VCaP (cell line): ENCODE measurements at regions not wholly inside any gene's neighbourhood (a gene's known extent, or its start where the extent isn't known, plus 50 kb on each side); places are given as distances from the start of the nearest gene placed in this dataset.

Source experiments
- H3K27ac ChIP-seq: fragments of 450-650 bp; 2 replicates; pipeline ENCODE4 v1.5.1; 2017
- TF ChIP-seq, protein P1 (sequence below): fragments of 450-650 bp; conservative IDR thresholded peaks from 2 replicates; pipeline ENCODE4 v1.5.1; 2017; ENCODE audit warnings: mild to moderate bottlenecking, moderate library complexity

DNA sequence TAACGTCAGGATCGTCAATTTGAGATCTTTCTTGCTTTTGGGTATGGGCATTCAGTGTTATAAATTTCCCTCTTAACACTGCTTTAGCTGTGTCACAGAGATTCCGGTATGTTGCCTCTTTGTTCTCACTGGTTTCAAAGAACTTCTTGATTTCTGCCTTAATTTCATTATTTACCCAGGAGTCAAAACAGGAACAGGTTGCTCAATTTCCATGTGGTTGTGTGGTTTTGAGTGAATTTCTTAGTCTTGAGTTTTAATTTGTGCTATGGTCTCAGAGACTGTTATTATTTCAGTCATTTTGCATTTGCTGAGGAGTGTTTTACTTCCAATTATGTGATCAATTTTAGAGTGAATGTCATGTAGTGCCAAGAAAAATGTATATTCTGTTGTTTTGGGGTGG, 153.1 kb downstream of the PCDH17 start:
- TF ChIP-seq, protein P1, sequence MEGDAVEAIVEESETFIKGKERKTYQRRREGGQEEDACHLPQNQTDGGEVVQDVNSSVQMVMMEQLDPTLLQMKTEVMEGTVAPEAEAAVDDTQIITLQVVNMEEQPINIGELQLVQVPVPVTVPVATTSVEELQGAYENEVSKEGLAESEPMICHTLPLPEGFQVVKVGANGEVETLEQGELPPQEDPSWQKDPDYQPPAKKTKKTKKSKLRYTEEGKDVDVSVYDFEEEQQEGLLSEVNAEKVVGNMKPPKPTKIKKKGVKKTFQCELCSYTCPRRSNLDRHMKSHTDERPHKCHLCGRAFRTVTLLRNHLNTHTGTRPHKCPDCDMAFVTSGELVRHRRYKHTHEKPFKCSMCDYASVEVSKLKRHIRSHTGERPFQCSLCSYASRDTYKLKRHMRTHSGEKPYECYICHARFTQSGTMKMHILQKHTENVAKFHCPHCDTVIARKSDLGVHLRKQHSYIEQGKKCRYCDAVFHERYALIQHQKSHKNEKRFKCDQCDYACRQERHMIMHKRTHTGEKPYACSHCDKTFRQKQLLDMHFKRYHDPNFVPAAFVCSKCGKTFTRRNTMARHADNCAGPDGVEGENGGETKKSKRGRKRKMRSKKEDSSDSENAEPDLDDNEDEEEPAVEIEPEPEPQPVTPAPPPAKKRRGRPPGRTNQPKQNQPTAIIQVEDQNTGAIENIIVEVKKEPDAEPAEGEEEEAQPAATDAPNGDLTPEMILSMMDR, result no peak
- no peak overlapping the region for H3K27ac ChIP-seq

- no peak overlapping the region for H3K27ac ChIP-seq
- TF ChIP-seq, protein P1, result no peak
Observed at GRCh38 chr13:57787058-57787791, 155.7 kb downstream of the PCDH17 start.

- TF ChIP-seq, protein P1, result no peak
Observed at GRCh38 chr13:57799624-57800023, 168.1 kb downstream of the PCDH17 start.

DNA sequence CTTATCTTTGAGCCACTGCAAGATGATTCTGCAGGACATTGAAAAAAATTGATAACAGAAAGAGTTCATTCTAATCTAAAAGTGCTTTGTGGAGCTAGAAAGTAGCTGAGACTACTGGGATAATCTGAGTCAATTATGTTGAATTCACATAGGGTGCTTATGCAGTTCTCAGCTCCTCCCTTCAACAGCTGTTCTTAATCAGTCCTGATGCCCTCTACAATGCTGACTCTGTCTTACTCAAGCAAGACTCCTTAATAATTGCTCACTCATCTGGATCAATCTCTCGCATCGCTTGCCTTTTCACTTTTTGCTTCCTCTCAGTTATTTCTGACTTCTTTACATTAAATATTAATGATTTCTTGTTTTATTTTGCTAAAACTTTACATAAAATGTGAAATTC, 182.1 kb downstream of the PCDH17 start:
- H3K27ac ChIP-seq, result no peak overlapping the region
- TF ChIP-seq, protein P1, result no peak

More at GRCh38 chr13:57799624-57800023, 168.1 kb downstream of the PCDH17 start:
- H3K27ac ChIP-seq, result no peak overlapping the region

GRCh38 chr13:57815600-57815999, 184.1 kb downstream of the PCDH17 start:
- TF ChIP-seq, protein P1, result no peak
- no peak overlapping the region for H3K27ac ChIP-seq

DNA sequence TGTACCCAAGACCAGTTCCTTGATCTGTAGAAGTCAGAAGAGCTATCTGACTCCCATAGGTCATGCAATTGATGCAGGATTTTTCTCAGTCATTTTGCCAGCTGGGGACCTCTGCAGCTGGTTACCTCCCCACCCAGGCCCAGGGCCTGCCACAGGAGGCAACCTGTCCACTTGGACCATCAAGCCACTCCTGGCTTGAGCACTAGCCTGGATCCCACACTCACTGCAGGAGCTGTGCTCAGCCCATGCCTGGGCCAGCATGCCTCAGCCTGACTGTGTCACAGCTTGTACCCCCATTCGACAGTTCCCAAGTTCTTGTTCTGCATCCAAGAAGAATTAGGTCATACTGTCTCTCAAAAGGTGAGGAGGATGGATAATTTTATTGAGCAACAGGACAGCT, 189.4 kb downstream of the PCDH17 start:
- no peak overlapping the region for H3K27ac ChIP-seq
- TF ChIP-seq, protein P1, result no peak

- no peak overlapping the region for H3K27ac ChIP-seq
- TF ChIP-seq, protein P1, result no peak
Observed at GRCh38 chr13:57823704-57824103, 192.2 kb downstream of the PCDH17 start.
